Activated T-helper 17 cell treated with anti-CD3 and anti-CD28 coated beads, Interleukin-2, amount 50 U/mL, for 72 hours (primary cell): ENCODE measurements at regions not wholly inside any gene's neighbourhood (a gene's known extent, or its start where the extent isn't known, plus 50 kb on each side); places are given as distances from the start of the nearest gene placed in this dataset.
A peak's percentile ranks its signal among the peaks of the same experiment; 100 is the strongest.

Source experiments
- ATAC-seq: fragments of 150-1000 bp; cut with Tn5 transposase; replicated peaks from 2 replicates; pipeline ENCODE4 v1.10.0; 2021; ENCODE audit warnings: mild to moderate bottlenecking, moderate library complexity
- H3K27ac Mint-ChIP-seq: one replicate; pipeline ENCODE4 v1.8.0; 2022; ENCODE audit warnings: mixed read lengths
- H3K27me3 Mint-ChIP-seq: one replicate; pipeline ENCODE4 v1.8.0; 2022; ENCODE audit warnings: mixed read lengths
- H3K36me3 Mint-ChIP-seq: one replicate; pipeline ENCODE4 v1.8.0; 2022; ENCODE audit warnings: low read depth, mild to moderate bottlenecking, mixed read lengths
- H3K4me1 Mint-ChIP-seq: one replicate; pipeline ENCODE4 v1.8.0; 2022; ENCODE audit warnings: mixed read lengths
- H3K4me3 Mint-ChIP-seq: one replicate; pipeline ENCODE4 v1.8.0; 2022; ENCODE audit warnings: mild to moderate bottlenecking, mixed read lengths
- H3K9me3 Mint-ChIP-seq: one replicate; pipeline ENCODE4 v1.8.0; 2022; ENCODE audit warnings: mixed read lengths

GRCh38 chr19:30711826-30712225 lies 339.6 kb downstream of the ZNF536 start:
- H3K9me3 Mint-ChIP-seq = no peaks in the 10 kb centered on the region
- no peak overlapping the region for H3K27ac Mint-ChIP-seq
- H3K4me3 Mint-ChIP-seq = no peak overlapping the region
- H3K27me3 Mint-ChIP-seq = peaks cover 22% of the 10 kb centered on the region
- H3K36me3 Mint-ChIP-seq = no peaks in the 10 kb centered on the region
- no peak for ATAC-seq
- H3K4me1 Mint-ChIP-seq = no peaks in the 10 kb centered on the region

- Mint-ChIP-seq H3K4me3 (no peak overlapping the region), H3K9me3 (no peaks in the 10 kb centered on the region), H3K27me3 (peaks cover 16% of the 10 kb centered on the region), H3K4me1 (no peaks in the 10 kb centered on the region), H3K27ac (no peak overlapping the region), H3K36me3 (no peaks in the 10 kb centered on the region)
- no peak for ATAC-seq
Observed at GRCh38 chr19:30711296-30711695, 339.1 kb downstream of the ZNF536 start.

GRCh38 chr19:30710721-30711120 lies 338.5 kb downstream of the ZNF536 start:
- Mint-ChIP-seq H3K4me1 (no peaks in the 10 kb centered on the region), H3K9me3 (no peaks in the 10 kb centered on the region), H3K36me3 (no peaks in the 10 kb centered on the region), H3K27me3 (peaks cover 16% of the 10 kb centered on the region), H3K4me3 (no peak overlapping the region), H3K27ac (no peak overlapping the region)
- no peak for ATAC-seq

- ATAC-seq = no peak
- peaks cover 2% of the 10 kb centered on the region for H3K9me3 Mint-ChIP-seq
- H3K27me3 Mint-ChIP-seq = peaks cover 15% of the 10 kb centered on the region
- peaks cover 2% of the 10 kb centered on the region for H3K4me1 Mint-ChIP-seq
- H3K27ac Mint-ChIP-seq = no peak overlapping the region
- H3K4me3 Mint-ChIP-seq = no peak overlapping the region
- H3K36me3 Mint-ChIP-seq = no peaks in the 10 kb centered on the region
Observed at GRCh38 chr19:30708416-30709178, 336.4 kb downstream of the ZNF536 start.

- peaks cover 17% of the 10 kb centered on the region for H3K27me3 Mint-ChIP-seq
- no peak for ATAC-seq
- peaks cover 4% of the 10 kb centered on the region for H3K9me3 Mint-ChIP-seq
- no peak overlapping the region for H3K4me3 Mint-ChIP-seq
- H3K4me1 Mint-ChIP-seq = peaks cover 4% of the 10 kb centered on the region
- no peaks in the 10 kb centered on the region for H3K36me3 Mint-ChIP-seq
- no peak overlapping the region for H3K27ac Mint-ChIP-seq
Observed at GRCh38 chr19:30704771-30705330, 332.7 kb downstream of the ZNF536 start.

- no peaks in the 10 kb centered on the region for H3K36me3 Mint-ChIP-seq
- ATAC-seq = no peak
- H3K27me3 Mint-ChIP-seq = peaks cover 13% of the 10 kb centered on the region
- peaks cover 4% of the 10 kb centered on the region for H3K9me3 Mint-ChIP-seq
- no peak overlapping the region for H3K4me3 Mint-ChIP-seq
- peaks cover 4% of the 10 kb centered on the region for H3K4me1 Mint-ChIP-seq
- no peak overlapping the region for H3K27ac Mint-ChIP-seq
Observed at GRCh38 chr19:30703645-30704044, 331.5 kb downstream of the ZNF536 start.

GRCh38 chr19:30701178-30701577 lies 329.0 kb downstream of the ZNF536 start:
- peaks cover 4% of the 10 kb centered on the region for H3K4me1 Mint-ChIP-seq
- ATAC-seq = no peak
- H3K36me3 Mint-ChIP-seq = no peaks in the 10 kb centered on the region
- peaks cover 4% of the 10 kb centered on the region for H3K9me3 Mint-ChIP-seq
- peaks cover 4% of the 10 kb centered on the region for H3K27me3 Mint-ChIP-seq
- no peak overlapping the region for H3K27ac Mint-ChIP-seq
- H3K4me3 Mint-ChIP-seq = no peak overlapping the region

GRCh38 chr19:30699871-30700280 lies 327.7 kb downstream of the ZNF536 start:
- H3K4me1 Mint-ChIP-seq = peaks cover 4% of the 10 kb centered on the region
- H3K27me3 Mint-ChIP-seq = peaks cover 4% of the 10 kb centered on the region
- no peaks in the 10 kb centered on the region for H3K36me3 Mint-ChIP-seq
- H3K27ac Mint-ChIP-seq = no peak overlapping the region
- peaks cover 4% of the 10 kb centered on the region for H3K9me3 Mint-ChIP-seq
- ATAC-seq = no peak
- H3K4me3 Mint-ChIP-seq = no peak overlapping the region

GRCh38 chr19:30696514-30696913 lies 324.3 kb downstream of the ZNF536 start:
- no peaks in the 10 kb centered on the region for H3K36me3 Mint-ChIP-seq

GRCh38 chr19:30695171-30695875 lies 323.1 kb downstream of the ZNF536 start:
- Mint-ChIP-seq H3K4me1 (no peaks in the 10 kb centered on the region), H3K27ac (no peak overlapping the region), H3K27me3 (peaks cover 22% of the 10 kb centered on the region), H3K9me3 (no peaks in the 10 kb centered on the region), H3K4me3 (no peak overlapping the region), H3K36me3 (no peaks in the 10 kb centered on the region)
- no peak for ATAC-seq

More at GRCh38 chr19:30696514-30696913, 324.3 kb downstream of the ZNF536 start:
- ATAC-seq = peak; percentile 44
- Mint-ChIP-seq H3K27ac (no peak overlapping the region), H3K4me1 (no peaks in the 10 kb centered on the region), H3K9me3 (no peaks in the 10 kb centered on the region), H3K4me3 (no peak overlapping the region), H3K27me3 (peaks cover 15% of the 10 kb centered on the region)

- H3K4me1 Mint-ChIP-seq = no peaks in the 10 kb centered on the region
- H3K4me3 Mint-ChIP-seq = no peak overlapping the region
- no peak for ATAC-seq
- no peak overlapping the region for H3K27ac Mint-ChIP-seq
- peaks cover 25% of the 10 kb centered on the region for H3K27me3 Mint-ChIP-seq
- no peaks in the 10 kb centered on the region for H3K36me3 Mint-ChIP-seq
- H3K9me3 Mint-ChIP-seq = no peaks in the 10 kb centered on the region
Observed at GRCh38 chr19:30694156-30694755, 322.1 kb downstream of the ZNF536 start.

GRCh38 chr19:30692879-30693503 lies 320.8 kb downstream of the ZNF536 start:
- ATAC-seq = no peak
- Mint-ChIP-seq H3K9me3 (no peaks in the 10 kb centered on the region), H3K27ac (no peak overlapping the region), H3K4me3 (no peak overlapping the region), H3K4me1 (no peaks in the 10 kb centered on the region), H3K36me3 (no peaks in the 10 kb centered on the region), H3K27me3 (peaks cover 32% of the 10 kb centered on the region)

- H3K27ac Mint-ChIP-seq = no peak overlapping the region
- no peaks in the 10 kb centered on the region for H3K9me3 Mint-ChIP-seq
- H3K4me1 Mint-ChIP-seq = no peaks in the 10 kb centered on the region
- H3K36me3 Mint-ChIP-seq = no peaks in the 10 kb centered on the region
- peaks cover 35% of the 10 kb centered on the region for H3K27me3 Mint-ChIP-seq
- ATAC-seq = no peak
- H3K4me3 Mint-ChIP-seq = no peak overlapping the region
Observed at GRCh38 chr19:30692181-30692811, 320.1 kb downstream of the ZNF536 start.

GRCh38 chr19:30691819-30692166 lies 319.6 kb downstream of the ZNF536 start:
- H3K27ac Mint-ChIP-seq = no peak overlapping the region
- peaks cover 38% of the 10 kb centered on the region for H3K27me3 Mint-ChIP-seq
- no peak for ATAC-seq
- no peaks in the 10 kb centered on the region for H3K36me3 Mint-ChIP-seq
- H3K4me1 Mint-ChIP-seq = no peaks in the 10 kb centered on the region
- no peaks in the 10 kb centered on the region for H3K9me3 Mint-ChIP-seq
- no peak overlapping the region for H3K4me3 Mint-ChIP-seq
